NB4 (cell line): ENCODE measurements at regions not wholly inside any gene's neighbourhood (a gene's known extent, or its start where the extent isn't known, plus 50 kb on each side); places are given as distances from the start of the nearest gene placed in this dataset.

ENCODE experiments used
- CTCF ChIP-seq: IDR thresholded peaks from one replicate; pipeline ENCODE4 v1.5.1; 2012; ENCODE audit warnings: low read depth, low read length
- MAX ChIP-seq: IDR thresholded peaks from 2 replicates; pipeline ENCODE4 v1.6.1; 2011; ENCODE audit warnings: low read depth, low read length
- MYC ChIP-seq: IDR thresholded peaks from 2 replicates; pipeline ENCODE4 v1.6.1; 2011; ENCODE audit warnings: low read depth, low read length
- POLR2A ChIP-seq: IDR thresholded peaks from 2 replicates; pipeline ENCODE4 v1.6.1; 2011; ENCODE audit warnings: mild to moderate bottlenecking; ENCODE audit not compliant: insufficient read length; ENCODE audit errors: extremely low read depth

- TF ChIP-seq CTCF: no peak
- TF ChIP-seq MAX: no peak
- no peak for TF ChIP-seq POLR2A
- TF ChIP-seq MYC: no peak
Observed at GRCh38 chr4:126047114-126047513, 732.4 kb downstream of the FAT4 start.
